Gastroesophageal sphincter (tissue), 3 donors: ENCODE measurements at regions not wholly inside any gene's neighbourhood (a gene's known extent, or its start where the extent isn't known, plus 50 kb on each side); places are given as distances from the start of the nearest gene placed in this dataset.

Source experiments
- CTCF ChIP-seq, 4 experiments: fragments of 200-600 bp in 2 of 4; fragments of 450-650 bp in 2 of 4; sonication (generic) in 1 of 4; IDR thresholded peaks; one replicate each; pipeline ENCODE4 v1.5.1; 2017 to 2019; ENCODE audit warnings: antibody characterized with exemption in 4 of 4, mild to moderate bottlenecking in 2 of 4, moderate library complexity in 2 of 4
- EP300 ChIP-seq: sonication (generic); formaldehyde crosslinking; IDR thresholded peaks from one replicate; pipeline ENCODE4 v1.6.1; 2017; ENCODE audit warnings: antibody characterized with exemption, mild to moderate bottlenecking

- TF ChIP-seq CTCF (IDR thresholded peaks at IDR 0.05) (no peak), EP300 (no peak)
Observed at GRCh38 chr4:161303551-161303950, 860.2 kb downstream of the FSTL5 start.
